ENCODE measurements at regions not wholly inside any gene's neighbourhood (a gene's known extent, or its start where the extent isn't known, plus 50 kb on each side); places are given as distances from the start of the nearest gene placed in this dataset.

- DNase-seq: no peak
Measured at GRCh38 chr16:48487287-48487686, 102.1 kb upstream of the SIAH1 start.

GRCh38 chr16:48481772-48482171 lies 96.6 kb upstream of the SIAH1 start:
- no peak for DNase-seq

- no peak for DNase-seq
Measured at GRCh38 chr16:48481211-48481610, 96.0 kb upstream of the SIAH1 start.

- no peak for DNase-seq
Measured at GRCh38 chr16:48479955-48480354, 94.7 kb upstream of the SIAH1 start.

GRCh38 chr16:48479329-48479728 lies 94.1 kb upstream of the SIAH1 start:
- no peak for DNase-seq

- no peak for DNase-seq
Measured at GRCh38 chr16:48478393-48478792, 93.2 kb upstream of the SIAH1 start.

- DNase-seq: no peak
Measured at GRCh38 chr16:48471435-48471834, 86.2 kb upstream of the SIAH1 start.

- no peak for DNase-seq
Measured at GRCh38 chr16:48462106-48462740, 77.0 kb upstream of the SIAH1 start.

- DNase-seq: no peak
Measured at GRCh38 chr16:48459167-48459566, 74.0 kb upstream of the SIAH1 start.

GRCh38 chr16:48454051-48454450 lies 68.8 kb upstream of the SIAH1 start:
- no peak for DNase-seq

- no peak for DNase-seq
Measured at GRCh38 chr16:48452991-48453760, 68.0 kb upstream of the SIAH1 start.

GRCh38 chr16:48451323-48451722 lies 66.1 kb upstream of the SIAH1 start:
- DNase-seq: no peak

GRCh38 chr16:48450367-48450766 lies 65.2 kb upstream of the SIAH1 start:
- DNase-seq: no peak

GRCh38 chr16:48448841-48449481 lies 63.7 kb upstream of the SIAH1 start:
- DNase-seq: peak; percentile 31

GRCh38 chr16:48447940-48448536 lies 62.8 kb upstream of the SIAH1 start:
- DNase-seq: no peak

- no peak for DNase-seq
Measured at GRCh38 chr16:48447428-48447827, 62.2 kb upstream of the SIAH1 start.

GRCh38 chr16:48446534-48446920 lies 61.3 kb upstream of the SIAH1 start:
- DNase-seq: no peak

- no peak for DNase-seq
Measured at GRCh38 chr16:48445782-48446533, 60.7 kb upstream of the SIAH1 start.

- peak; percentile 88 for DNase-seq
Measured at GRCh38 chr16:48444574-48444973, 59.4 kb upstream of the SIAH1 start.

GRCh38 chr16:48442379-48442778 lies 57.2 kb upstream of the SIAH1 start:
- DNase-seq: no peak

GRCh38 chr16:48441863-48442279 lies 56.7 kb upstream of the SIAH1 start:
- no peak for DNase-seq

GRCh38 chr16:48441106-48441505 lies 55.9 kb upstream of the SIAH1 start:
- DNase-seq: no peak

- no peak for DNase-seq
Measured at GRCh38 chr16:48438414-48438813, 53.2 kb upstream of the SIAH1 start.
